Activated T-helper 1 cell treated with anti-CD3 and anti-CD28 coated beads, Interleukin-2, amount 50 U/mL, for 16 hours (primary cell): ENCODE measurements at regions not wholly inside any gene's neighbourhood (a gene's known extent, or its start where the extent isn't known, plus 50 kb on each side); places are given as distances from the start of the nearest gene placed in this dataset.
"Not testable (repeated sequence)": the region's sequence is repeated elsewhere in the genome, so short reads cannot be mapped to it uniquely, and the experiment has no call there.

ENCODE experiments used
- DNase-seq, 2 donors: peaks; one replicate each; pipeline ENCODE4 v3.0.0-alpha.2; 2020; ENCODE audit warnings: low read depth in 1 of 2, low spot score in 1 of 2

- no peak for DNase-seq
Measured at GRCh38 chr10:32142646-32143045, 86.4 kb upstream of the KIF5B start.

- no peak for DNase-seq
Measured at GRCh38 chr10:32141018-32141807, 85.0 kb upstream of the KIF5B start.

- no peak for DNase-seq
Measured at GRCh38 chr10:32140403-32140802, 84.2 kb upstream of the KIF5B start.

GRCh38 chr10:32139223-32140073 lies 83.2 kb upstream of the KIF5B start:
- DNase-seq = no peak

GRCh38 chr10:32136927-32137326 lies 80.7 kb upstream of the KIF5B start:
- not testable (repeated sequence) for DNase-seq

- not testable (repeated sequence) for DNase-seq
Measured at GRCh38 chr10:32135796-32136195, 79.6 kb upstream of the KIF5B start.

GRCh38 chr10:32132357-32132946 lies 76.2 kb upstream of the KIF5B start:
- no peak for DNase-seq

- no peak for DNase-seq
Measured at GRCh38 chr10:32131388-32131787, 75.2 kb upstream of the KIF5B start.

GRCh38 chr10:32130788-32131187 lies 74.6 kb upstream of the KIF5B start:
- no peak for DNase-seq

GRCh38 chr10:32125023-32125422 lies 68.8 kb upstream of the KIF5B start:
- DNase-seq = no peak

- no peak for DNase-seq
Measured at GRCh38 chr10:32123021-32123420, 66.8 kb upstream of the KIF5B start.

GRCh38 chr10:32121648-32122047 lies 65.4 kb upstream of the KIF5B start:
- no peak for DNase-seq

GRCh38 chr10:32120147-32120546 lies 63.9 kb upstream of the KIF5B start:
- DNase-seq = no peak

- no peak for DNase-seq
Measured at GRCh38 chr10:32114508-32114907, 58.3 kb upstream of the KIF5B start.

GRCh38 chr10:32112055-32112454 lies 55.8 kb upstream of the KIF5B start:
- DNase-seq = no peak

- DNase-seq = no peak
Measured at GRCh38 chr10:32111585-32111984, 55.4 kb upstream of the KIF5B start.

GRCh38 chr10:32110790-32111189 lies 54.6 kb upstream of the KIF5B start:
- DNase-seq = no peak

- DNase-seq = no peak
Measured at GRCh38 chr10:32109603-32110002, 53.4 kb upstream of the KIF5B start.
